CD4-positive, alpha-beta T cell treated with Interleukin-6 at 100 ng/mL for 8 hours (primary cell): ENCODE measurements at regions not wholly inside any gene's neighbourhood (a gene's known extent, or its start where the extent isn't known, plus 50 kb on each side); places are given as distances from the start of the nearest gene placed in this dataset.

ENCODE experiments used
- DNase-seq: peaks from one replicate; pipeline ENCODE4 v3.0.0-alpha.2; 2020; ENCODE audit warnings: mixed read lengths, low spot score

DNA sequence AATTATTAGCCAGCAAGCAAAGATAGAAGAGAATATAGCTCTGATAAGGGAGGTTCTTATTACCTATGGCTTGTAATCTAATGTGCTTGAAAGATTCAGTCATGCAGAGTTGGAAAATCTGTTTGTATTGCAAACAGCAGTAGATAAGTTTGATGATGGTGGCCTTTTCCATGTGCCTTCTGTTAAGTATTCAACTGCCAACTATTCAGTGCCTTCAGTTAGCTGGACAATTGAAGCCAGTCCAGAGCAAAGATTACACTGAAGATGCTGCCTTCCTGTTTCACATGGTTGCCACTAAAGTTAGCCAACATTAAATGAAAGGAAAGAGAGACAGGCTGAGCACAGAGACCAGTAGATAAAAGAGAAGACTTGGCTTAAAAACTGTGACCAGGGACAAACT lies 92.7 kb upstream of the SLC38A2 start:
- DNase-seq = no peak

DNA sequence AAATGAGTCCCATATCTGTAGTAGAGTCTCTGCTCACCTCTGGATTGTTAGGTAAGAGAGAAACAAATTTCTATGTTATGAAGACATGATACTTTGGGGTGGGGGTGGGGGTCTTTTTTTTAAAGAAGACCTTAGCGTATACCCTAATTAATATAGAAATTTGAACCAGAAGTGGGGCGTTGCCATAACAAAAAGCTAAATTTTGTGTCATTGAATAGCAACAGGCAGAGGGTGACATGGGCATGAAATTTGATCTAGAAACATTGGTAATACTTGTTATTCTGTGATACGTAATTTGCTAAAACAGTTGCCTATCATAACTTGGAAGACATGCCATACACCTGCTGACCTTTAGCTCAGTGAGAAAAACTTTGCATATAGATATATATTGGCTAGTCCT lies 92.3 kb upstream of the SLC38A2 start:
- no peak for DNase-seq

DNA sequence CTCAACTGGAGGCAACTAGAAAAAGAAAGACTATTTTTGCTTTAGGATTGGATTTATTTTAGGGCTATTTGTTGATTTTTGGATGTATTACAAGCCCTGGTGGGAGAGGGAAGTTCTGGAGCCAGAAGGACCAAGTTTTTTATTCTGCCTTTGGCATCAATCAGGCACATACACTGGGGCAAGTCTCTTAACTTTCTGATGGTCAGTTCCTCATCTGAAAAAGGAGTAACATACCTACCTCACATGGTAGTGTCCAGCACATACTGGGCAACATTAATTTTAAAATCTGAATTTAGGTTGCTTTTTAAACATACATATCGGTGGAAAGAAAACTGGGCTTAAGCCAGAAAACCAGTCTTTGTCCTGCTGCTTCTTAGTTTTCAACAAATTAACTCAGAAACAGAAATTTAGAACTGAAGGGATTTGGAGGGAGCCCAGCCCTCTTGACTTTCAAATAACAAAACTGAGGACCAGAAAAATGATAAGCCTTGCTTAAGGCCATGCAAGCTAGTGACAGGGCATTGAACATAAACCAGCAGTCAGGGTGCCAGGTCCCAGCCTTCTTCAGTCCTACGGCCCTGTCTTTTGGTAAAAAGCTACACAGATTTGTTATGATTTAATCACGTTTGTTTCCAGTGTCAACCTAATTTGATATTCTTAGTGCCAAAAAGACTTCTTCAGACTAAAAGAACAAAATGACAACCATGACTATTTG lies 90.2 kb upstream of the SLC38A2 start:
- no peak for DNase-seq

DNA sequence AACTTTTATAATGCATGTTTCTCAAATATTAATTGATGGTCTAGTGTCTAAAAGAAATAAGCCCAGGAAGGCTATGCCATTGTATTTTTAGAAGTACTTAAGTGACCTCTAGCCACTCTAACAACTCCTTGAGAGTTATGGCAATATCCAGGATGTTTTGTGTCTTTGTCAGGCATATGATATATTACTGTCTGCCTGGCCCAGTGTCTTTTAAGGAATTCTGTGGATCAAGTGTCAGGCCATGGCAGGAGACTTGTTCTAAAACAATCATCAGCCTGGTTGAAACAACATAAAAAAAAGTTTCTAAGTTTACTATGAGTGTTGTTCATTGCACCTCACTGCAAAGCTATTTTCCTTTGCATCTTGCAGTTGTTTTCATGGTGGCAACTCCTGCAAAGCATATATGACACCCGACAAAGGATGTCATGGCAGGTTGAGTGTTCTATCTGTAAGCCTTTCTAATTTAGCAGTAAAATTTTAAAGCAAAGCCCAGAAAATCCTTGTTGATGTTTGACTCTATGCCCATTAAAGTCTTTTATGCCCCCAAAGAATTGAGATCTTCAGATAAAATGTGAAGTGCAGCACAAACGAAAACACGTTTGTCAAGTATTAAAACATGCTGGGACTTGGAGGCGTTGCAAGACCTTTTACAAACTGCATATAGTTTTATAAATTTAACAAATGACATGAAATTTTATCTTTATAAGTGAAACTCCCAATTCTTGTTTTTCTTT lies 89.5 kb upstream of the SLC38A2 start:
- DNase-seq = no peak

DNA sequence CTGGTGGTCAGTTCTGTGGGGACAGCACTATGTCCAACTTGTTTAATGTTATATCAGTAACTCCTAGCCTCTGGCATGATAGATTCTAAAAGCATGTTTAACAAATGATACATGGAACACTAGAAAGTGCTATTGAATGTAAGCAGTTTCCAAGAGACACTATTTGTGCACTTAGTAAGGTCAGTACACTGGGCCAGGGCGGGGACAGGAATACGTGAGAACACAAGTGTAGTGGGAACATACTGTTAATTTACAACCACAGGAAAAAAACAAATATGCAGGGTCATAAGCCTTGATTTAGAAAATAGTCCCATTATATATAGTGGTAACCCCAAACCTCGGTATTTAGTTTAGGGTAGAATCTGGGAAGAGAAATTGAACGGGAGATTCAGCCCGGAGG lies 88.9 kb upstream of the SLC38A2 start:
- DNase-seq = no peak

DNA sequence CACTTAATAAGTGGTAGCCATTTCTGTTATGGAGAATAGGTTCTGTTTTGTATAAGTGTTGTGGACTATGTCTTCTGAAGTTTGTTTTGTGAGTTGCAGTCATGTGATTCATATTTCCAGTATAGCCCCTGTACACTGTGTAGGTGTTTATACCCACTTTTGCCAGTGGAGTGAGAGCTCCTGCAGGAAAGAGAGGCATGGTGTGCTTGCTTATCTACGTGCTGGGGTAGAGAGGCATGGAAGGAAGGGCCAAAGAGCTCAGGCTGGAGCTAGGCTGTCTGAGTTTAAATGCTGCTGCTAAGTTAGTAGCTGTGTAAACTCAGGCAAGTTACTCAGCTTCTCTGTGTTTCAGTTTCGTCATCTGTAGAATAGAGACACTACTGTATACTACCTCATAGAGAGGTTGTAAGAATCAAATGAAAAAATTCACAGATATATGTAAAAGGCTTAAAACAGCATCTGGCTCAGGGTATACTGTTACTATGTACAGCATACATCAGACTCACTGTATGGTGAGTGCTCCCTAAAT lies 88.2 kb upstream of the SLC38A2 start:
- DNase-seq = no peak

DNA sequence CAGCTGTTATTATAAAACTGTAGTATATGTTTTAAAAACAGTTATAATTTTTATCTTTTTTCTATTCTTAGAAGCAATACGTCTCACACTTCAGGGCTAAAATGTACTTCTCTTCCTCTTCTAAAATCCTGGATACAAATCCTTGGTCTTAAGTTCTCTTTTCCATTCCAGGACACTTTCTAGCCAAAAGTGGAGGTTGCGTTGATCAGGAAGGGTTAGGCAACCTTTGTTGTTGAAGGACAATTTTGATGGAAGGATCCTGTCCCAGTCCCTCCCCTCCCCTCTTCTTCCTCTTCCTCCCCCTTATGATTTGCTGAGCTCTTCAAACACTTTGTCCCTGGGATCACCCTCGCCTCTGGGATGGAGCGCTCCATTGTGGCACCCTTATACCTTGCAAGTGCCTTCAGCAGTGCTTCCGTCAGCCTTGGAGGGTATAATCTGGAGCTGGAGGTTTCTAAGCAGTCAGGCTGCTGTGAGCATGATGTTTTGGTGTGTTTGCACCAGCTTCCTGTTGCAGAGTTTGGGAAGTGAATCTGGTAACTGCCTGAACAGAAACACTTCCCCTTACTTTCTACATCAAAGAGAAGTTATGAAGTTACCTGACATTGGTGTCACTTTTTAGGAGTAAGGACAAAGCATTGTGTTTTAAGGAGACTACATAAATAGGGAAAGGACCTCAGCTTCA lies 87.4 kb upstream of the SLC38A2 start:
- peak; percentile 47 for DNase-seq

DNA sequence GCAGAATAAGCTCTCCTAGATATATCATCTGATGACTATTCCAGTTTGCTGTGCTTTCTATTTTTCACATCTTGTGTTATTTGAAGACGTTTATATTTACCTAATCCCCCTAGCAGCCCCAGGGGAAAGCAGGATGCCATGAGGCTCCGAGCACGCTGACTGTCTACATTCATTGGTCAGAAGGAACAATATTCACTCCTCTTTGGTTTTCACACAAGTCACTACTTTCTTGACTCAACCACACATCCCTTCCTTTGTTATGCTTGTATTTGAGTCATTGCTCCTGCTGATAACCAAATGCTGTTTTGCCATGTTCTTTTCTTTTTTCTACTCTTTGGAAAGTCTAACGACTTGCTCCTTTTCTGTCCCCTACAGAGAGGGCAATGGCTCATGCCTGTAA lies 86.5 kb upstream of the SLC38A2 start:
- peak; percentile 15 for DNase-seq

DNA sequence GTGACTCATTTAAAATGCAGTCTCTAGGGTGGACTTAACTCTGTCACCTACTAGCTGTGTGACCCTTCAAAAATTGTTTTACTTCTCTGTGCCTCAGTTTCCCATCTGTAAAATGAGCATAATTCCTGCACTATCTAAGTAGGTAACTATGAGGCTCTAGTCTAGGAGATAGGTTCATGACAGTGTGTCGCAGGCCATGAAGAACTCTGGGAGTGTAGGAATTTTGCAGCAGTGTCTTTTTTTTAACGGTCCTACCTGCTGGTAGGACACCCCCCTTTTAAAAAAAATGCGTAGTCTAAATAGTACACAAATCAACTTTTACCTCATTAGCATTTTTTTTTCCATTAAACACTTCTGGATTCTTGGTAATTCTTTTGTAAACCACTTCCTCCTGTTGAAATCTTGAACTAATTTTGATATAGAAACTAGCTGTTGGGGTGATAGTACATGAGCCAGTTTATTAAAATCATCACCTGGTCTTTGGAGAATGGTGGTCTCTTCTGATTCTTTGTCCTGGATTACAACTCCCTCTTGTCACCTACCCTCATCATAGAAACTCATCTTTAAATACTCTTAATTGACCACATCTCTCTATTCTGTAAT lies 86.0 kb upstream of the SLC38A2 start:
- no peak for DNase-seq

DNA sequence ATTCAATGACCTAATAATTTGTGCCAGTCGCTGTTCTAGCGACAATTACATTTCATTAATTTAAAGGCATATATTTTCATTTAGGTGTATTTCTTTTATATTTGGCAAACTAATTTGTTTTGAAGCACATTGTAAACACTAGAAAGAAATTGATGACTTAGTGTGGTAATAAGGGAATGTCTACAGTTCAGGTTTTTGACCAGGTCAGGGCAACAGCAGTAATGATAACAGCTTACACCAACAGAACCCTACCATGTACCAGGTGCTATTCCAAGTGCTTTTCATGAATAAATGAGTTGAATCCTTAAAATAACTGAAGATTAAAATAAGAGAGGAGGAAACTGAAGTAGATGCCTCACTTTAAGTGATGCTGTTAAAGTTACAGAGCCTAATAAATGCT lies 85.4 kb upstream of the SLC38A2 start:
- DNase-seq = no peak

DNA sequence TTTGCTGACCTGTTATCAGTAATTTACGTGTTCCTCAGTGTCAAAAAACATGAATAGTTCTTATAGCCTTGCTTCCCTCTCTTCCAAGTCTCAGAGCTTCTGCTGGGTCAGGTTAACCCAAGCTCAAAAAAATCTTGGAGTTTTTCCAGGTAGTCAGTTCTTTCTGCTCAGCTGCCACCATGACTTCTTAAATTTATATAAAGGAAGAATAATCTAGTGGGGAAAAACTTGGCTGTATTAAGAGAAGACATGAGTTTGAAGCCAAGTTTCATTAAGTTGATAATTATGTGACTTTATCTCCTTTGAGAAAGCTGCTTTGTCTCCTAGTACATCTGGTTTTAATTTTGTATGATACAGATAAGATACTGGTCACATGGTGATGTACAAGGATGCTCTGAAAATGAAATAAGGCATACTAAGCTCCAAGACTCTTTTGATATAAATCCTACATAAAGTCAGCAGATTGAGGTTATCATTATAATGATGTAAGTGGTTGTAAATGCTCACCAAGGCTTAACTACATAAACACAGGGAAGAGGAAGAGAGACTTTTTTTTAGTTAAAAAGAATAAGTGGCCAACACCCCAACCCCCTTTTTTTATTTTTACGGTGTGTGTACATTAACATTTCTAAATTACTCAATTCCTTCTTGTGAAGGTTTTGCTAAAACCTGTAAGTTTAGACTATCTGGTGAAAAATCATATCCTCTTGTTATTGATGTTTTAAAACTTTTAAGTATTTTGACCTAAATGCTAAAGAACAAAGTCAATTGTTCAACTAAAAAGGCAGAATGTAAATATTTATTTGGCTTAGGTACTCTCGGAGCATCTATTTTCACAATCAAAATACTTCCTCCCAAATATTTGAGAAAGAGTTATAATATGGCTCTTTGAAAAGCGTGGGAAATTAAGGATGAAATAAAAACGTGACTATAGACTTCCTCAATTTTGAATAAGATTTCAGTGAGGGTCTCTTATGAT lies 84.1 kb upstream of the SLC38A2 start:
- no peak for DNase-seq

DNA sequence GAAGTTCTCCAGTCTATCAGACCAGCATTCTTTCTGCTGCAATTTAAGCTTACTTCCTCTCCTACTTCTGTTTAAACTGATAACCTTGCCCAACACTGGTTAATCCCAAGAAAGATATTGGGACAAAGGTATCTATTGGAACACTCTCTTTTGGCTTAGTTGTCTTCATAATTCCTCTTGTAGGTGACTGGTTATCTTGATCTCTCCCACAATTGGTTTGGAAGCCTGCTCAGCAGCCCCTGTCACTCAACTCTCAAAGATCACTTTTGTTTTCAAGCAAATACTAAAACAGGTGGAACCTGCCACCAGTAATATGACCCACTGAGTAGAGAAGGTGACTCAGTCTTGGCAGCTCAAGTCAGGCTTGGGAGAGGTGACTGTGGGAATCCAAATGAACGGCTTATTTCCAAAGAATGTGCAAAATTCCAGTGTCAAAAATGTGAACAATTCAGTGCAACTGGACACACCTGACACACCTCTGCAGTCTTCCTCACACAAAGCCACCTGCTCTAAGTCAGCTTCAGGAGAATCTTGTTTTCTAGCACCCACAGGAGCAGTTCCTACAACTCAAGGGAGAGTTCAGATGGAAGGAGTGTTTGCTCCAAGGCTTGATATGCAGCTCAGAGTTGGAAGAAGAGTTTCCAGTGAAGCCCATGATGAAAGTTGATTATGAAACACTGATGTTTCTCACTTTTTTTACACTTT lies 83.2 kb upstream of the SLC38A2 start:
- DNase-seq = no peak

DNA sequence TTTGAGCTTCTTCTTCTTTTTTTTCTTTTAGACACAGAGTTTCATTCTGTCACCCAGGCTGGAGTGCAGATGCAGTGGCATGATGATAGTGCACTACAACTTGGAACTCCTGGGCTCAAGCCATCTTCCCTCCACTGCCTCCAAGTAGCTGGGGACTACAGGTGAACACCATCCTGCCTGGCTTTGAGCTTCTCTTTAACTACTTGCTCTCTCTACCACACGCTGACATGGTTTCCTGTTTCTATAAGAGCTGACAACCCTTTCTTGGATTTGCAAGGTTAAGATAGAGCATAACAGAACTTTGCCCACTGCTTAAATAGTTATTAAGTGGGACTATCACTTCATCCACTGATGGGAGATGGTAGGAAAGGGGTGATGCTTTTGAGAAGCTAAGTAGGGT lies 82.4 kb upstream of the SLC38A2 start:
- peak; percentile 25 for DNase-seq

DNA sequence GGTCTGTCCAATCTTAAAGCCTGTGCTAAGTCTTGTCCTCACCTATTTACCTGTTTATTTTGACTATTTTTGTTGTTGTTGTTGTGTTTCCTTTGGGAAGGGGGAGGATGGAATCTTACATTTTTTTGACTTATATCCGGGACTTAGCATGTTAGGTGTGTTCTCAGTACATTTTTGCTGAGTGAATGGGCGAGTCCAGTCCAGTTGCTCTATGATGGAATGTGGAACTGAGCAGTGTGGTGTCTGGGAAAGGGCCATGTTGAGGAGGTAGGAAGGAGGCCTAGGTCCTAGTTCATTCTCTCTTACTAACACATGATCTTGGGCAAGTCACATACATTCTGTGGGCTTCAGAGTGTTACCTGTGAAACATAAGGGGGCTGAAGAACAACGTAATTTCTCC lies 80.9 kb upstream of the SLC38A2 start:
- no peak for DNase-seq

DNA sequence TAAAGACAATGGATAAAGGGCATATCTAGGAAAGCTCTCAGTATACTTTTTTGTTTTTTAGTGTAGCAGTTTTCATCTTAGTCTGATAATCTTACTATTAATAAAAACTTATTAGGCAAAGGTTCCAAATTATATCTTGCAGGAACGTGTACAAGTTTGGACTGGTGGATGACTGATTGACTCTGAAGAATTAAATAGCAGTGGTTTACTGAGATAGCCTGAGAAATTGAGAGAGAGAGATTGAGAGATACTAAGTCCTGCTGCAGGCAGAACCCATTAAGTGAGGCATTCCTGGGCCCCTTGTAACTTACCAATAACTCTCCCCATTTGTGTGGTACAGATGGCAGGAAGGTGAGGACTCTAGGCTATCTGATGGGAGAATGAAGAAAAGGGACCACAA lies 80.2 kb upstream of the SLC38A2 start:
- no peak for DNase-seq

DNA sequence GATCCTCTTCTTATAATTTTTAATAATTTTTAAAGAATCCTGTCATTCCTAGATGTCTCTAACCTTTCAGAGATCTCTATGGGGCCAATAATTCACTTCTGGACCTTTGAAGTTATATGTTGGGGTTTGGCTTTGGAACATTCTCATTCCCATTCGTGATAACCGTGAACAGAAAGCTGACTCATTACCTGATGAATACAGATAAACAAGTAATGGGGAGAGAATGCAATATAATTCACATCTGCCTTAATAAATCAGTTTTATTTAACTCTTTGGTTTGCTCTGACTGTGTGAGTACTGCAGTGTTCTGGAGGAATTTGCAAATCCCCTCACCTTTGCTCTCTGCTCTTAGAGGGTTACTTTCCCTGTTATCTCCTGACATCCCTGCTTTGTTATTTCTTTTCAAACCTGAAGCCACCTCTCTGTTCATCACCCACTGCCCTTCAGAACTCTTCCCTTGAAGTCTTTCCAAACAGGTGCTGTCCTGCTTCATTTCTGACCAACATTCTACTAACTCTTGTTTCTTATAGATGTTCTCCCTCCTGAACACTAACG lies 79.6 kb upstream of the SLC38A2 start:
- DNase-seq = no peak

DNA sequence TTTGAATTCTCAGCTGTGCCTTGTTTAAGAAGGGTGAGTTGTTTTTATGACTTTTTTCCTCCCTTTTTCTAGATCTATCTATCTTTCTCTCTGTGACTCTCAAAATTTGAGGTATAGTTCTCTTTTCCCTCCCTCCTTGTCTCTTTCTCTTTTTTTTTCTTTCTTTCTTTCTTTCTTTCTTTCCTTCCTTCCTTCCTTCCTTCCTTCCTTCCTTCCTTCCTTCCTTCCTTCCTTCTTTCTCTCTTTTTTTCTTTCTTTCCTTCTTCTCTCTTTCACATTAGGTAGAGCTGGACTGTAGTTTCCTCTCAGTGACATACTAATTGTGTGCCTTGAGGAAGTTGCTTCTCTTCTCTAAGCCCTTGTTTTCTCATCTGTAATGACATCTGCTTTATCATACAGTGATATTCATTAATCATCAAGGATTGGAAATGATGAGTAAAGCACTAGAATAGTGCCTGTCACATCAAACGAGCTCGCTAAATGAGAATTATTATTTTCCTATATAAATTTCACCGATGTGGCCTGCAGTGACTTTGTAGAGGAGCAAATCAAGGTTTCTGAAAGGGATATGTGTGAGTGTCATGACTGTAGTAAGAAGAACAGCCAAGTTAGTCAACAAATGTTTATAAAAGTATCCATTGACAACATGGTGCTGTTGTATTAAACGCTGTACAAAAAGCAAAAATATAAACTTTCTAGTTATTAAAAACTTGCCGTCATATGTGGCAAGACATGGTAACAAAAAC lies 78.9 kb upstream of the SLC38A2 start:
- DNase-seq = no peak

DNA sequence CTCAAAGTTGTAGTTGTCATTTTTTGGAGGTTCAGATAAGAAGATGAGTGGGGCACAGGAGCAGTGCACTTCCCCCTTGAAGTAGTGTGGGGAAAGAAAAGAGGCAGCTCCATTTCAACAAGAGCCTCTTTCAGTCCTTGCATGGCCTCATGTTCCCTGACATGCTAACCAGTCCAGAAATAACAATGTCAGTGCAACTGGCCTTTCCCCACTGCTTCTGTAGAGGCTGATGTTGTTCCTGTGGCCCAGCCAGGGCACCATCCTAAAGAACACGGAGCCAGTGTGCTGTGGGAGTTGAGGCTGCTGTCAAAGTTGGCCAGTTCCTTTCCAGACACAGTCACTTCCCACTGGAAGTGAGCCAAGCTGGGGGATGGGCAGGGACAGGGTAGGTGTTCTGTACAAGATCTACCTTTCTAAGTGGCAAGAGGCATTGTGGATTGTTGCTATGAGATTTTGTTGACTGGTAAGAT lies 77.7 kb upstream of the SLC38A2 start:
- no peak for DNase-seq

DNA sequence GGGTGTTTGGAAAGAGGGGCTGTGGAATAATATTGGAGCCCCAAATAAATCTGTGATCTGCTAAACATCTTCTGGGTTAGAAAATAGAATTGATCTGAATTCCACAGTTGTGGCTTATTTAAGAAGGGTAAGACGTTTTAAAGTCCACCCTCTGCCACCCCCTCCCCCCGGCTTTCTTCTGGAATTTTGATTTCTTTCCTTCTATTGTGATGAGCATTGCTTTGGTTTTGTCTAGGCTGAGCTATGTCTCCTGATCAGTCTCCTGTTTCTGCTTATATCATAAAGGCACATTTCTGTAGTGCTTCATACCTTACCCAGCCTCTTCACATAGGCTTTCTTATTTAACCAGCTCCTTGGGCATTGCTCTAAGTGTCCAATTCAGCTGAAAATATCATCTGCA lies 77.3 kb upstream of the SLC38A2 start:
- DNase-seq = no peak

DNA sequence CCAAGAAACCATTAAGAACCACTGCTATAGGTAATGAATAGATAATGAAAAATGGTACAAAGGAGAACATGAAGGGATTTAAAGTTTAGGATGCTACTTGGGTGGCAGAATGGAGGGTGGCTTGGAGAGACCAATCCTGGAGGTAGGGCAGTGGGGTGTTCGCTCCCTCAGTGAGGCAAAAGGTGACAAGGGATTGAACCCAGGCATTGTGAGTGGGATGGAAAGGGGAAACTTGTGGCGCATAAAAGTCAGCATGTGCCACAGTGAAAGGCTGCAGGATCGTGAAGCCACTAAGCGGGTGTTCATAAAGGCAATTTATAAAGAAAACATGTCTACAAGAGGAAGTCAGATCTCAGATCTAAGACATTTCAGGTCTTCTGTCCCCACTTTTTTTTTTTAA lies 76.7 kb upstream of the SLC38A2 start:
- DNase-seq = no peak
